Sigmoid colon (tissue), 6 donors: ENCODE measurements at regions not wholly inside any gene's neighbourhood (a gene's known extent, or its start where the extent isn't known, plus 50 kb on each side); places are given as distances from the start of the nearest gene placed in this dataset.

ENCODE experiments used
- DNase-seq: peaks from one replicate; pipeline ENCODE4 v3.0.0-alpha.2; 2019
- H3K27ac ChIP-seq, 4 donors: fragments of 200-600 bp; sonication (generic); one replicate each; pipeline ENCODE4 v1.5.1; 2016 to 2019; ENCODE audit warnings: mild to moderate bottlenecking in 1 of 4
- H3K27me3 ChIP-seq, 3 donors: fragments of 200-600 bp; sonication (generic); one replicate each; pipeline ENCODE4 v1.5.1; 2019; ENCODE audit warnings: mild to moderate bottlenecking in 1 of 3
- H3K36me3 ChIP-seq, 4 donors: fragments of 200-600 bp; sonication (generic); one replicate each; pipeline ENCODE4 v1.5.1; 2016 to 2019
- H3K4me1 ChIP-seq, 4 donors: fragments of 200-600 bp; sonication (generic); one replicate each; pipeline ENCODE4 v1.5.1; 2017 to 2019
- H3K4me3 ChIP-seq, 4 donors: fragments of 200-600 bp; sonication (generic); one replicate each; pipeline ENCODE4 v1.5.1; 2017 to 2019; ENCODE audit warnings: mild to moderate bottlenecking in 2 of 4, moderate library complexity in 1 of 4
- H3K9me3 ChIP-seq, 4 donors: fragments of 200-600 bp in 3 of 4; sonication (generic) in 3 of 4; one replicate each; pipeline versions ENCODE4 v1.5.1 to v1.6.1; 2013 to 2019
- EP300 ChIP-seq, 4 donors: sonication (generic); formaldehyde crosslinking; IDR thresholded peaks; one replicate each; pipeline ENCODE4 v1.6.1; 2017; ENCODE audit warnings: antibody characterized with exemption in 4 of 4
- POLR2A ChIP-seq, 2 donors: fragments of 450-650 bp; IDR thresholded peaks; one replicate each; pipeline ENCODE4 v1.6.1; 2016; ENCODE audit warnings: antibody characterized with exemption in 2 of 2, mild to moderate bottlenecking in 2 of 2, moderate library complexity in 2 of 2
- POLR2AphosphoS5 ChIP-seq, 4 donors: sonication (generic); formaldehyde crosslinking; IDR thresholded peaks; one replicate each; pipeline ENCODE4 v1.6.1; 2017; ENCODE audit warnings: antibody characterized with exemption in 4 of 4
- WGBS, 2 donors: extraction: QIAGEN DNeasy Blood & Tissue Kit; methylation state at CpG; one replicate each; pipeline ENCODE4 v1.1.7; 2013; 5-methylcytosine and 5-hydroxymethylcytosine counted together
- intact Hi-C: fragments of 100-400 bp; cut with DNase I; formaldehyde crosslinking; loops from one replicate; pipeline ENCODE4 v1.15.1; 2023
- TF ChIP-seq, protein P1 (sequence below), 4 experiments: fragments of 450-650 bp in 3 of 4; fragments of 200-600 bp in 1 of 4; IDR thresholded peaks; one replicate each; pipeline ENCODE4 v1.5.1; 2016 to 2019; ENCODE audit warnings: antibody characterized with exemption in 4 of 4, mild to moderate bottlenecking in 3 of 4, moderate library complexity in 2 of 4
- donor health status: healthy with polysubstance abuse.
- donor health status: healthy.

GRCh38 chr2:207421671-207422070, 108.1 kb upstream of the CREB1 start:
- no peak overlapping the region for H3K27ac ChIP-seq
- DNase-seq, result no peak
- intact Hi-C loops, result no loop called here
- WGBS, 2 donors, result 76 to 84% methylated on average over 12 of the region's 12 CpGs
- H3K27me3 ChIP-seq, result no peaks in the 10 kb centered on the region
- H3K4me3 ChIP-seq, result no peak overlapping the region
- H3K4me1 ChIP-seq, result no peaks in the 10 kb centered on the region
- H3K9me3 ChIP-seq, result no peaks in the 10 kb centered on the region
- no peaks in the 10 kb centered on the region for H3K36me3 ChIP-seq
- TF ChIP-seq EP300 (IDR thresholded peaks at IDR 0.05) (no peak), POLR2A (IDR thresholded peaks at IDR 0.05) (no peak), POLR2AphosphoS5 (IDR thresholded peaks at IDR 0.05) (no peak)
- TF ChIP-seq, protein P1, sequence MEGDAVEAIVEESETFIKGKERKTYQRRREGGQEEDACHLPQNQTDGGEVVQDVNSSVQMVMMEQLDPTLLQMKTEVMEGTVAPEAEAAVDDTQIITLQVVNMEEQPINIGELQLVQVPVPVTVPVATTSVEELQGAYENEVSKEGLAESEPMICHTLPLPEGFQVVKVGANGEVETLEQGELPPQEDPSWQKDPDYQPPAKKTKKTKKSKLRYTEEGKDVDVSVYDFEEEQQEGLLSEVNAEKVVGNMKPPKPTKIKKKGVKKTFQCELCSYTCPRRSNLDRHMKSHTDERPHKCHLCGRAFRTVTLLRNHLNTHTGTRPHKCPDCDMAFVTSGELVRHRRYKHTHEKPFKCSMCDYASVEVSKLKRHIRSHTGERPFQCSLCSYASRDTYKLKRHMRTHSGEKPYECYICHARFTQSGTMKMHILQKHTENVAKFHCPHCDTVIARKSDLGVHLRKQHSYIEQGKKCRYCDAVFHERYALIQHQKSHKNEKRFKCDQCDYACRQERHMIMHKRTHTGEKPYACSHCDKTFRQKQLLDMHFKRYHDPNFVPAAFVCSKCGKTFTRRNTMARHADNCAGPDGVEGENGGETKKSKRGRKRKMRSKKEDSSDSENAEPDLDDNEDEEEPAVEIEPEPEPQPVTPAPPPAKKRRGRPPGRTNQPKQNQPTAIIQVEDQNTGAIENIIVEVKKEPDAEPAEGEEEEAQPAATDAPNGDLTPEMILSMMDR (IDR thresholded peaks at IDR 0.05), result no peak

DNA sequence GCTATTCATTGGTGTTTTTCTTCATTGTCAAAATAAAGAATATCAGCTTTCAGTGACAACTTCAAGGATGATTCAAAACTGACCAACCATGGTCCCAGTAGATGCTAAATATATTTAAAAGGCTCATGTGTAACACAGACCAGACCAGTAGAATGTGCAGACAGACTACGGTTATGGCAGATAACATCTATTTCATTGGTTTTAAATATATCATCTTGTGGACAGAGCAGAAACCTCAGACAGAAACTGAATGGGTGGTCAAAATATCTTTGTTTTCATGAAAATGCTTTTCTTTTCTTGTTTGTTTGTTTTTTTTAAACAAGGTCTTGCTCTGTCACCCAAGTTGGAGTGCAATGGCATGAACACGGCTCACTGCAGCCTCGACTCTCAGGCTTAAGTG, 107.4 kb upstream of the CREB1 start:
- intact Hi-C loops, result no loop called here
- DNase-seq, result no peak
- Histone ChIP-seq H3K27me3 (no peaks in the 10 kb centered on the region), H3K27ac (no peak overlapping the region), H3K4me3 (no peak overlapping the region), H3K4me1 (no peaks in the 10 kb centered on the region), H3K36me3 (no peaks in the 10 kb centered on the region), H3K9me3 (no peaks in the 10 kb centered on the region)
- 88 to 89% methylated on average over 3 of the region's 3 CpGs for WGBS, 2 donors
- TF ChIP-seq, protein P1 (IDR thresholded peaks at IDR 0.05), result no peak
- TF ChIP-seq EP300 (IDR thresholded peaks at IDR 0.05), result no peak
- no peak for TF ChIP-seq POLR2A (IDR thresholded peaks at IDR 0.05)
- TF ChIP-seq POLR2AphosphoS5 (IDR thresholded peaks at IDR 0.05), result no peak

DNA sequence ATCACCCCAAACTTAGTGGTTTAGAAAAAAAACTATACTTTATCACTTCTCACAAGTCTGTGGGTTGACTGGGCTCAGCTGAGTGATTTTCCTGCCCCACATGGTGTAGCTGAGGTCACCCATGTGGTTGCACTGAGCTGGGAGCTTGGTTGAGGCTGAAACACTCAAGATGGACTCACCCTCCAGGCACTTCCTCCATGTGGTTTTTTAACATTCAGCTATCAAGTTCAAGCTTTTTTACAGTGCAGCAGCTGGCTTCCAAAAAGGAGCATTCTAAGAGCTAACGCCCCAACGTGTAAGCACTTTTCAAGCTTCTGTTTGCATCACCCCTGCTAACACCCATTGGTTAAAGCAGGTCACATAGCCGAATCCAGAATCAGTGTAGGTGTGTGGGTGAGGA, 105.9 kb upstream of the CREB1 start:
- Histone ChIP-seq H3K36me3 (no peaks in the 10 kb centered on the region), H3K9me3 (no peaks in the 10 kb centered on the region), H3K4me3 (no peak overlapping the region), H3K4me1 (no peaks in the 10 kb centered on the region), H3K27ac (no peak overlapping the region), H3K27me3 (no peaks in the 10 kb centered on the region)
- DNase-seq, result no peak
- intact Hi-C loops, result no loop called here
- TF ChIP-seq POLR2AphosphoS5 (IDR thresholded peaks at IDR 0.05) (no peak), POLR2A (IDR thresholded peaks at IDR 0.05) (no peak), EP300 (IDR thresholded peaks at IDR 0.05) (no peak)
- TF ChIP-seq, protein P1 (IDR thresholded peaks at IDR 0.05), result no peak
- 45 to 78% methylated on average over 3 of the region's 3 CpGs for WGBS, 2 donors

GRCh38 chr2:207427986-207428385, 101.8 kb upstream of the CREB1 start:
- intact Hi-C loops, result no loop called here
- Histone ChIP-seq H3K27ac (no peak overlapping the region), H3K36me3 (no peaks in the 10 kb centered on the region), H3K4me3 (no peak overlapping the region), H3K27me3 (no peaks in the 10 kb centered on the region), H3K4me1 (no peaks in the 10 kb centered on the region), H3K9me3 (no peaks in the 10 kb centered on the region)
- TF ChIP-seq EP300 (IDR thresholded peaks at IDR 0.05), result no peak
- TF ChIP-seq, protein P1 (IDR thresholded peaks at IDR 0.05), result no peak
- WGBS, 2 donors, result 71 to 74% methylated on average over 2 of the region's 2 CpGs
- no peak for DNase-seq

DNA sequence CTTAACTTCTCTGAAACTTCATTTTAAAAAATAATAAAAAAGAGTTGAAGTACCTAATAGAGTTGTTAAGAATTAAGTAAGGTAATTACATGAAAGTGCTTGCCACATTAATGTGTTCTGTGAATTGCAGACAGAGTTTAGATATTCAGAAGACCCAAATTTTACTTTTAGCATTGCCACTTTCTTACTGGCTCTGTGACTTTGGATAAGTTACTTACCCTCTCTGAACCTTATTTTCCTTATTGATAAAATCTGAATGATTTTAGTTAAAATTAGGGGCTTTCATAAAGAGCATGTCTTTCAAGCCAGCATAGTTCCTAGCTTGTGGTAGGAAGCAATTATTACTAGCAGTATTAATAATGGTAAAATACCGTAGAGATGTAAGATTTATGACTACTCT, 101.2 kb upstream of the CREB1 start:
- no peak for DNase-seq
- intact Hi-C loops, result no loop called here
- H3K27ac ChIP-seq, result no peak overlapping the region

More for the DNA sequence above, 101.2 kb upstream of the CREB1 start:
- H3K27me3 ChIP-seq, result no peaks in the 10 kb centered on the region
- H3K36me3 ChIP-seq, result no peaks in the 10 kb centered on the region
- 88 to 94% methylated on average over 1 of the region's 1 CpG for WGBS, 2 donors
- TF ChIP-seq EP300 (IDR thresholded peaks at IDR 0.05) (no peak), POLR2A (IDR thresholded peaks at IDR 0.05) (no peak), POLR2AphosphoS5 (IDR thresholded peaks at IDR 0.05) (no peak)
- TF ChIP-seq, protein P1 (IDR thresholded peaks at IDR 0.05), result no peak
- no peaks in the 10 kb centered on the region for H3K4me1 ChIP-seq
- no peaks in the 10 kb centered on the region for H3K9me3 ChIP-seq
- H3K4me3 ChIP-seq, result no peak overlapping the region
